GM19025 (cell line): ENCODE measurements at regions not wholly inside any gene's neighbourhood (a gene's known extent, or its start where the extent isn't known, plus 50 kb on each side); places are given as distances from the start of the nearest gene placed in this dataset.

ENCODE experiments used
- ATAC-seq: cut with Tn5 transposase; IDR thresholded peaks from one replicate; pipeline ENCODE4 v1.9.1; 2021; ENCODE audit warnings: mild to moderate bottlenecking, low read depth, moderate library complexity; ENCODE audit not compliant: unreplicated experiment

DNA sequence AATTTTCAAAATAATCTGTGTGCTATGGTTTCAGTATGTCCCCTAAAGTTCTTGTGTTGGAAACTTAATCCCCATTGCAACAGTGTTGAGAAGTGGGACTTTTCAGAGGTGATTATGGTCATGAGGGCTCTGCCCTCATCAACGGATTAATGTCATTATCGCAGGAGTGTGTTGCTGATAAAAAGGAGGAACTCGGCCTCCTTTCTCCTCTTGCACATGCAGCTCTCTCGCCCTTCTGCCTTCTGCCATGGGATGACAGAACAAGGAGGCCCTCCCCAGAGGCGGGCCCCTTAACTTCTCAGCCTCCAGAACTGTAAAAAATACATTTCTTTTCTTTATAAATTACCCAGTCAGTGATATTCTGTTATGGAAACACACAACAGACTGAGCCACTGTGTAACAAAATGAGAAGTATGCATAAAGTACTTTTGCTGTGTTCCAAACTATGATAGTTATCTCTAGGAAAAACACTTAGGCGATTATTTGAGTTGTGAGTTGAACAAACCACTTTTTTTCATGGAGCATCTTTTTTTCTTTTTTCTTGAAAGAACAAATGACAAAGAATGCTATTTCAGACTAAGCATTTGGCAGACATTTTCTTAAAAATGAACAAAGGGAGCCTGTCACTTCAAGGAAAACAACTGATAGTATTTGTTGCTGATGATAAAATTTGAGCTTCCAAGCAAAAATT lies 134.8 kb upstream of the FUT8 start:
- ATAC-seq: no peak

DNA sequence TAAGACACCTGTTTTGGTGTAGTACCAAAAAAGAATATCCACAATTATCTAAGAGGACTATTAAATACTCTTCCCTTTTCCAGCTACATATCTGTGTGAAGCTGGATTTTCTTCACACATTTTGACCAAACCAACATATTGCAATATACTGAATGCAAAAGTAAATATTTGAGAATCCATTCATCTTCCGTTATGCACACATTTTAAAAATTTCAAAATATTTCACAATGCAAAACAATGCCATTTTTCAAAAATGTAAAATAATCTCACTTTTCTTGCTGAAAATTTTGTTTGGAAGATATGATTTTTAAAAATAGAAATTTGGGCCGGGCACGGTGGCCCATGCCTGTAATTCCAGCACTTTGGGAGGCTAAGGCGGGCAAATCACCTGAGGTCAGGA lies 133.9 kb upstream of the FUT8 start:
- ATAC-seq: no peak

DNA sequence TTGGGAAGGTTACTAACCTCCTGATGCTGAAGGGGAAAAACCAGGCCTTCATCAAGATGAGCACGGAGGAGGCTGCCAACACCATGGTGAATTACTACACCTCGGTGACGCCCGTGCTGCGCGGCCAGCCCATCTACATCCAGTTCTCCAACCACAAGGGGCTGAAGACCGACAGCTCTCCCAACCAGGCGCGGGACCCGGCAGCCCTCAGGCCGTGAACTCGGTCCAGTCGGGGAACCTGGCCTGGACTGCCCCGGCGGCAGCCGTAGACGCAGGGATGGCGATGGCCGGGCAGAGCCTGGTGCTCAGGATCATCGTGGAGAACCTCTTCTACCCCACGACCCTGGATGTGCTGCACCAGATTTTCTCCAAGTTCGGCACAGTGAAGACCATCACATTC lies 133.0 kb upstream of the FUT8 start:
- no peak for ATAC-seq

DNA sequence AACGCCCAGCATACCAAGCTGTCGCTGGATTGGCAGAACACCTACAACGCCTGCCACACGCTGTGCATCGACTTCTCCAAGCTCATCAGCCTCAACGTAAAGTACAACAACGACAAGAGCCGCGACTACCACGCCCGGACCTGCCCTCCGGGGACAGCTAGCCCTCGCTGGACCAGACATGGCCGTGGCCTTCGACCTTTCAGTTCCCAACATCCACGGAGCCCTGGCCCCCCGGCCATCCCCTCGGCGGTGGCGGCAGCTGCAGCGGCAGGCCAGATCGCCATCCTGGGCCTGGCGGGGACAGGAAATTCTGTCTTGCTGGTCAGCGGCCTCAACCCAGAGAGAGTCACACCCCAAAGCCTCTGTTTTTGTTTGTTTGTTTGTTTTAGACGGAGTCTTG lies 132.6 kb upstream of the FUT8 start:
- ATAC-seq: no peak

DNA sequence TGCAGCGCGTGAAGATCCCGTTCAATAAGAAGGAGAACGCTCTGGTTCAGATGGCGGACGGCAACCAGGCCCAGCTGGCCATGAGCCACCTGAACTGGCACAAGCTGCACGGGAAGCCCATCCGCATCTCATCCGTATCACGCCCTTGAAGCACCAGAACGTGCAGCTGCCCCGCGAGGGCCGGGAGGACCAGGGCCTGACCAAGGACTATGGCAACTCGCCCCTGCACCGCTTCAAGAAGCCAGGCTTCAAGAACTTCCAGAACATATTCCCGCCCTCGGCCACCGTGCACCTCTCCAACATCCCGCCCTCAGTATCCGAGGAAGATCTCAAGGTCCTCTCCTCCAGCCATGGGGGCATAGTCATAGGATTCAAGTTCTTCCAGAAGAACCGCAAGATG lies 131.9 kb upstream of the FUT8 start:
- no peak for ATAC-seq

DNA sequence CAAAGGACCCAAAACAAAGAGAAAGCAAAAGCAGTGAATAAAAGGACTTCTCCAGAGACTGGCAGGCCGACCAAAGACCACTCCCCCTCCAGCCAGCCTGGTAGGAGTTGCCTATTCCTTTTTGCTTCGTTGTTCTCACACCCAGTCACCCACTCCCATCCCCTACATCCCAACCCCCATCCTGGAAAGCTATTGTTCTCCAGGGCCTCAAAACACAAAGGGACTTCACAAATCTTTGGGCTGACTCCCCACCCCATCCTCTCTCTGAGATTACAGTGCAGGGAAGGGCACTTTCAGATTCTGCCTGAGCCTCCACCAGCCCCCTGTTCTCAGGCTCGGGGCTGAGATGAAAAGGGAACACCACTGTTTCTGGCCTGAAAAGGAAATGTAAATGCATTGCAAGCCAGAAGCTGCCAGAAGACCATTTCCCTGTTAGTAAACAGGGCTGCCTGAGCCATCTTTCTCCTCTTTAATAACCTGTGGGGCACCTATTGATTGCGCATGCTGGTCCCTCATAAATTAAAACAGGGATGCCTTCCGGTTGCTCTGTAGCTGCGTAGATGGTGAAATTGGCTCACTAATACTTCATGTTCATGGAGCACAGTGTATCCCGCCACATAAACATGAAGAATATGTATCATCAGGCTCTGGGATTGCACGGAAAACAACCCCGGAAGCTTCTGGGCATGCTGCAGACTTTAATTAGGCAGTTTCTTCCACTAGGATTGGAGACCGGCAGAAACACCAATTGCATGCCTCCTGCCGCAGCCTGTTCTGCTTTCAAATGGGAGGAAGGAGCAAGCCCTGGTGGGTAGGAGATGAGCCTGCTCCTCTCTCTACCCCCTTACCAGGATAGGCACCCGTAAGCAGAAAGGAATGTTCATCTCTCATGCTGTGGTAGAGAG lies 130.3 kb upstream of the FUT8 start:
- ATAC-seq: no peak

DNA sequence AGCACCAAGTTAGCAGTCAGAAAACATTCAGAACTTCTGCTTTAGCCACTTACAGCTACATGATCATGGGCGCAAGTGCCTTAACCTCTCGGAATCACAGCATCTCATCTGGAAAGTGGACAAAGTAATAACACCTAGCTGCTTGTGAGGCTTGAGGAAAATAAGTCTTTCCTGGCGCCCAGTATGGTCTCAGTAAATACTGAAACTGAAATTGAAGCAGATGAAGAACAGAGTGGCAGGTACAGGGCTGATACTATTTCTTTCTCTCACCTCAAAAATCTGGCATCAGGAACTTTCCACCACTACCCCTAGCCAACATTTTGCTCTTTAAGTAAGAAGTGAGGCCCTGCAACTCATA lies 129.7 kb upstream of the FUT8 start:
- no peak for ATAC-seq

DNA sequence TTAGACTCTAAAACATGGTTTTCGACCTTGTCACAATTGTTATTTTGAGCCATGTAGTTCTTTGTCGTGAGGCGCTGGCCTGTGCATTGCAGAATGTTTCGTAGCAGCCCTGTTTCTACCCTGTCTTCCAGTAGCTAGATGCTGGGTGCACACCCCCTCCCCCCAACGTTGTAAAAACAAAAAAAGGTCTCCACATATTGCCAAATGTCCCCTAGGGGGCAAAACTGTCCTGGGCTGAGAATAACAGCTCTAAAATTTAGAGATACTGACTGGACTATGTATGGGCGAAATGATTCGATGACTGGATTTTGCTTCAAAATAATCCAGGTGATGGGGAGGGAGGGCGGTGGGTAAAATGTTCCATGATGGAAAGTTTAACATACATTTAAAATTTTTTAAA lies 126.1 kb upstream of the FUT8 start:
- no peak for ATAC-seq

DNA sequence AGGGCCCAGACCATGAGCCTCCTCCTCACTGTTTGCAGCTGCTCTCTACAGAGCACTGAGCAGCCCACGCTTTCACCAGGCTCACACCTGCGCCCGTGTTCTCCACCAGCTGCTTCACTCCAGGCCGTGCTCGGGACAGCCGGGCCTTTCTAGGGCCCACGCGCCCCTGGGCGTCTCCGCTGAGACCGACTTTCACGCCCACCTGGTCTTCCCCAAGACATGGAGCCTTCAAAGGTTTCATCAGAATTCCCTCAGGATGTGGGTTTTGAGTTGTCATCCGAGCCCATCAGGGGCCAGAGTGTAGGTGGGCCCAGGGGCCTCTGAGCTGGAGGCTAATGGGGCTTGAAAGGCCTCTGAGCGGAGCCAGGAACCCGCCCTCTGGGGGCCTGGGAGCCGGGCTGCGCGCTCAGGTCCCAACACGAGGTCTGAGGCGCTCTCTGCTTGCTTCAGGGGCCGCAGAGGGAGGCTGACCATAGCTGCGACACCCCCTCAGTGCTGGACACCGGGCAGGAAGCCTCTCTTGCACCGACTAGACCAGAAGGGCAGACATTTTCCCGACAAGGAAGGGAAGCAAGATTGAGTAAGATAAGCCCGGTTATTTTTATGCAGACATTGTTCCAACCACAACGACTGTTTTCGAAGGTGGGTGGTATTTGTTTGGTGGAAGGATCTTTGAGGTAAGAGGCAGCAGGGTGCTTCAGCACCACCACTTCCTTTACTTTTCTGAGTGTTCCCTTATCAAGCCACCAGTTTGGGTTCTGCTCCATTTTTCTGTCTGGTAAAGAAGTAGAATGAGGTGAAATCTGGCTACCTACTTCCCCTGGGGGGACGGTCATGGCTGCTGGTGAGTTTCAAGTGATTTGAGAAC lies 125.0 kb upstream of the FUT8 start:
- ATAC-seq: peak; percentile 58

DNA sequence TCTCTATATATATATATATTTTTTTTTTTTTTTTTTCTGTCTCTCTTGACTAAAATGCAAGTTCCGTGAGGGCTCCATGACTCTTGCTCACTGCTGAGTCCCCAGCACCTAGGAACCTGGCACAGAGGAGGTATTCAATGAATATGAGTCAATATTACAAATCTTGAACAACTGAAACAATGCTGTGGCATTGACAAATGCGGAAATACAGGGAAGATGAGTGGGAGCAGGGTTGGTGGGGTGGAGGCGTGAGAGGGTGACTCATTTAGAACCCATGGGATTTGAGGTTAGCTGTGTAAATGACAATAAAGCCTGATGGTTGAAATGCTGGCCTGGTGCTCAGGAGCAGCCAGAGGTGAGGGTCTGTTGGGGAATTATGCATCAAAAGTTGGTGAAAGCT lies 121.7 kb upstream of the FUT8 start:
- no peak for ATAC-seq

DNA sequence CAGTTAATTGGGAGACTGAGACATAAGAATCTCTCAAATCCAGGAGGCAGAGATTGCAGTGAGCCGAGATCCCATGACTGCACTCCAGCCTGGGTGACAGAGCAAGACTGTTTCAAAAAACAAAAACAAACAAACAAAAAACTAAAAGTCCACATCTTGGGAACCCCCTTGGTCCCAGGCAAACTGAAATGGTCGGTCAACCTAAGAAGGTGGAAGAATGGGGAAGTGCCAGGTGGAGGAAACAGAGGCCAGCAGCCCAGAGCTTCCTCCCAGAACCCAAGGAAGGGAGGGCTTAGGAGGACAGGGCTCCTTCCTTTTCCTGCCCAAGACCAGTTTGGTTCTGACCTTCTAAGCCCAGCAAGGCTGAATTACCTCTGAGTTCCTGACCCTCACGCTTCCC lies 121.0 kb upstream of the FUT8 start:
- ATAC-seq: no peak

DNA sequence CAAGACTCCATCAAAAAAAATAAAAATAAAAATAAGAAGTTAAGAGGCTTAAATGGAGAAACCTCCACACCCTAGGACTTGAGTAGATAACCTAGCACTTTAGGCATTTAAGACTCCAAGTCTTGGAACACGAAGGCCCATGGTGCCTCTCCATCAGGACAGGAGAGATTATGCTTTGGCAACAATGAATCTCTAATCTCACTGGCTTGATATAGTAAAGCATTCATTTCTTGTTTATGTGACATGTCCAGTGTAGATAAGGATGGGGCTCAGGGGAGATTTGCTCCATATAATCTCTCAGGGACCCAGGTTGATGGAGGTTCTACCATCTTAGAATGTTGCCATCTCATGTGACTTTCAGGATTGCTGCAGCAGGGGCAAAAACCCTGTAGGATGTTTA lies 117.7 kb upstream of the FUT8 start:
- ATAC-seq: no peak

DNA sequence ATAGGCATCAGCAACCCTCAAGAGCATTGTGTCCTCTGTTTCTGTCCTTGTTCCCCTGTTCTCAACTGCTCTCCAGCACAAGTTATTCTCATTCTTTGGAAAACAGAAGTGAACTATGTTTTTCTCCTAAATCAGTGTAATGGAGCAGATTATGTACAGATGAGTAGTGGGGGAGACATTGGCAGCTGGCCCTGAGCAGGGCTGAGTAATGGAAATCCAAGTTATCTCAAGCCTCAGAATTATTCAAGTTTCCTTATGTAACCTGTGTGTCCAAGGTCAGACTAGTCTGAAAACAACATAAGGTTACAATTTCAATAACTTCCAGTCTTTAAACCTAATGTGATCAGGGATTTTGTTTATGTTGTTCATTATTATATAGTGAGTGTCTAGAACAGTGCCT lies 116.1 kb upstream of the FUT8 start:
- no peak for ATAC-seq

DNA sequence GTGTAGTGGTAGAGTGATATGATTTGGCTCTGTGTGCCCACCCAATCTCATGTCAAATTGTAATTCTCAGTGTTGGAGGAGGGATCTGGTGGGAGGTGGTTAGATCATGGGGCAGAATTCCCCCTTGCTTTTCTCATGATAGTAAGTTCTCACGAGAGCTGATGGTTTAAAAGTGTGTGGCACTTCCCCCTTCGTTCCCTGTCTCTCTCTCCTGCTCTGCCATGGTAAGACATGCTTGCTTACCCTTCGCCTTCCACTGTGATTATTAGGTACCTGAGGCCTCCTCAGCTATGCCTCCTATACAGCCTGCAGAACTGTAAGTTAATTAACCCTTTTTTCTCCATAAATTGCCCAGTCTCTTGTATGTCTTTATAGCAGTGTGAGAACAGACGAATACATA lies 115.7 kb upstream of the FUT8 start:
- no peak for ATAC-seq

DNA sequence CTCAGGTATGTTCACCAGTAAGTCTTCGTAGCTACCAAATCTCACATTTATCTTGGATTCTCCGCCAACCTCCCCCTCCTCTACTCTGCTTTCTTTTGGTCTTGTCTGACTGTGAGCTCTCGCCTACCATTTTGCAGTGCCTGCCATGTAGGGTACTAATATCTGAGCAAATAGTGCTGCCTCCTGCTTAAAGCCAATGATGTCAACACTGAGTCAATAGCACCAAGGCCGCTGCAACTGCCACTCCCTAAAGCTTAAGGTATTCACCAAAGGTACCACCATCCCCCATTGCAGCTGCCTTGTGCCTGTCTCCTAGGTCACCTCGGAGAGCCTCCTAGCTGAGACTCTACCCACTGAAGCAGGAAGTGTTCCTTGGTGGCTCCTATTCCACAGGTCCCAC lies 114.8 kb upstream of the FUT8 start:
- ATAC-seq: no peak

DNA sequence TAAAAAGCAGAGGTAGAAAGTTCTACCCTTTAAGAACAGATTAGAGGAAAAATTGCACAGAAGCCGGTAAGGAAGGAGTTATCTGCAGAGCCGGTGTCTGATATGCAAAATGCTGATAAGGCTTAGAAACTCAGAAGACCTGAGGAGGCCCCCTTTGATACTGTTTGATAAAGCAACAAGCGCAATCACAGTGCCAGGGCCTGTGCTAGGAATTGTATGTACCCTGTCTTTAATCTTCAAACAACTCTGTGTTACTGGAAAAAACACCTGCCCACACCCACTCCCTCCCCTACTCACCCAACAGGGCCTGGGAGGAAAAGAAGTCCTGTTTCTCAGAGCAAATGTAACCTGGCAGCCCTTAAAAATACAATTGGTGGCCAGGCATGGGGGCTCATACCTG lies 112.7 kb upstream of the FUT8 start:
- ATAC-seq: no peak

DNA sequence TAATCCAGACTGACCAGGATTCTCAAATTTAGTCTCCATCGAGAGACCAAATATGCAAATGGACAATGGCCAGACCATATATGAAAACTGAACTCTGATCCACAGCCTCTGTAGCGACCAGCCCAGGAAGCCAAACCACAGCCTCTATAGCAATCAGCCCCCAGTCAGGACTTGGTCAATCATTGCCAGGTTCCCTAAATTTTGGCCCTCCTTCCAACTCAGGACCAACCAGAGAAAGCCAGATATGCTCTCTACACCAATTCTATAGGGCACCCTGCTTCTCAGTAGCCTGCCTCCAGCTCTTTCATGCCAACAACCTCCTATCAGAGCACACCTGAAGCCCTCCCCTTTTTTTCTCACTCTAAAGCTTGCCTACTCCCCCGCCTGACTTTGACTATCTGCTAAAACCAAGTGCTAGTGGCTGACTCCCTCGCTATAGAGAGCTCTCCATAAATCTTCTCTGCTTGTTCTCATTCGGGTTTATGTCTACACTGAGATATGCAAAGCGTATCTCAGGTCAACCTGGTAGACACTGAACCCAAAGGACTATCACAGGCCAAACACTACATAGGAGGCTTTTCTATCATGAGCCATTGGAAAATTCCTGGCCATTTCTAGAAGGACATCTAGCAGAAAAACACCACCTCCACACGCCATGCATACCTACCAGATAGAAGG lies 110.5 kb upstream of the FUT8 start:
- peak; percentile 39 for ATAC-seq

DNA sequence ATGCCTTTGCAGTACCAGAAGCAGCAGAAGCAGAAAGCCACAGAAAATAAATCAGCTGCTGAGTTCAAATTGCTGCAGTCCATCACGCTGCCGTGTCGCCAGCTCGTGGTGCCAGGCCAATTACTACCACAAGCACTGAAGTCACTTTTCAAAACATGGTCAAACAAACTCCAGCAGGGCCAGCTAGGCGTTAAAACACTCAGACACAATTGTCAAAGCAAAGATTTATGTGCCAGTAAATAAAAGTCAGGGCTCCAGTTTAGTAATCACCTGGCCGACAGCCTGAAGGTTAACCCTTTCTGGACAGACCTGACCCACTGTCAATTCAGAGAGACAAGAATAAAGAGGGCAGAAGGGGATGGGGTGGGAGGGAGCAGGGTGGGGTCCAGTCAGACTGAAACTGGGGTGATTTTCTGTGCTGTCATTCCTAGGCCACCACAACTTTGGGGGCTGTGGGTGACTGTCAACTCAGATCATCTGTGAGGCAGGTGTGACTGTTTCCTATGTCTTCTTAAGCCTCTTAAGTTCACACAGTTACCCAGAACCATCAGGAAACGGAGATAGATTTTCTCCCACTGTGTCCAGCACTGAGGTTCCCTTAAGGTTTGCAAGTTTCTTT lies 109.8 kb upstream of the FUT8 start:
- ATAC-seq: peak; percentile 60

DNA sequence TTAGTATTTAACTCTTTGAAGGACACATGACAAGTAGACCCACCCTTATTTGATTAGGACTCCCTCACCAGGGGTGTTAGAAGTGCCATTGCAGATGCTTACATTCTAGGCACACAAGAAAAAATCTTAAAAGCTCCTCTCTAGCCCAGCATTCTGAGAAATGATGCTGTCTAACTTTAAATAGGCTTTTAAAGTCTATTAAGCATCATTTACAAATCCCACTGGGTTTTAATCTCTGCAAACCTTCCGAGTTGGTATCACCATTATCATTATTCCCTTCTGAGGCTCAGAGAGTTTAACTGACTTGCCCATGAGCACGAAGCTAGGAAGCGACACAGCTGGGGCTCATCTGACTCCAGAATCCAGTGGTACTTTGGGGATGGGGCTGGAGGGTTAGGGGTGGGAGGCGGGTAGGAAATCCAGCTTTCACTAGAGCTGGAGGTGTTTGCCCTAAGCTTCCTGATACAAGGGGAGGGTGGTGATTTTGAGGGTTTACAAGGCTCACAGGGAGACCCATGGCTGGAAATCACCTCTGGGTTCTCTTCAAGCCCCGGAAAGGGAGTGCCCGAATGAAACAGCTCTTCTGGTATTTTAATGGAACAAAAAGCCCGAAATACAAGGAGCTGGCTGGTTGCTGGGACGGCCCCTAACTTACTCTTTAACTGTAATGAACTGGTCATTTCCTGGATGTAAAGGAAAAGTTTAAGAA lies 109.2 kb upstream of the FUT8 start:
- no peak for ATAC-seq

DNA sequence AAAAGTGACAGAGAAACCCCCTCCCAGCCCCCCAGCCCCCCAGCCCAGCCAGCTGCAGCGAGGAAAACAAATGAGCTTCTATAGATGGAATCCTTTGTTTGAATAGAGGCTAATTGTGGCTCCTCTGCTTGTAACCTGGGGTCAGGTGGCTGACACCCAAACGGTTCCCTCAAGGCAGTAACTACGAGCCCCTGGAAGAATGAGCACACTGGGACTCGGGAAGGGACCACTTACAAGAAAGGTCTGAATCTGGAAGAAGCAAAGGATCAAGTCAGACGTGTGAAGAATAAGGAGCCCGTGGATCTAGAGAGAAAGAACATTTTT lies 108.7 kb upstream of the FUT8 start:
- no peak for ATAC-seq
